ENCODE measurements at regions not wholly inside any gene's neighbourhood (a gene's known extent, or its start where the extent isn't known, plus 50 kb on each side); places are given as distances from the start of the nearest gene placed in this dataset.

GRCh38 chr2:242013771-242014170 lies 144.2 kb downstream of the RTP5 start:
- TF ChIP-seq CTCF (IDR thresholded peaks at IDR 0.05) (no peak), POLR2AphosphoS5 (IDR thresholded peaks at IDR 0.05) (no peak), EP300 (IDR thresholded peaks at IDR 0.05) (no peak)

All from suprapubic skin (tissue), 4 donors.